ENCODE measurements at regions not wholly inside any gene's neighbourhood (a gene's known extent, or its start where the extent isn't known, plus 50 kb on each side); places are given as distances from the start of the nearest gene placed in this dataset.
A peak's percentile ranks its signal among the peaks of the same experiment; 100 is the strongest.
"Not testable (repeated sequence)": the region's sequence is repeated elsewhere in the genome, so short reads cannot be mapped to it uniquely, and the experiment has no call there.

- Histone ChIP-seq H3K9me3 (ENCODE audit: low read depth, low read length) (no peaks in the 10 kb centered on the region), H3K4me1 (ENCODE audit: insufficient read depth, low read length) (peaks cover 26% of the 10 kb centered on the region), H3K27me3 (ENCODE audit: insufficient read depth, low read length) (no peaks in the 10 kb centered on the region), H3K4me3 (ENCODE audit: low read length) (no peak overlapping the region)
Observed at GRCh38 chr10:29738341-29738740, 103.6 kb upstream of the SVIL start.

GRCh38 chr10:29737074-29737593, 102.4 kb upstream of the SVIL start:
- H3K4me3 ChIP-seq (ENCODE audit: low read length): peak overlapping the region; percentile 79

GRCh38 chr10:29736366-29737073, 101.7 kb upstream of the SVIL start:
- H3K4me3 ChIP-seq (ENCODE audit: low read length): peak overlapping the region; percentile 79
- H3K27me3 ChIP-seq (ENCODE audit: insufficient read depth, low read length): no peaks in the 10 kb centered on the region
- H3K9me3 ChIP-seq (ENCODE audit: low read depth, low read length): no peaks in the 10 kb centered on the region
- peaks cover 40% of the 10 kb centered on the region for H3K4me1 ChIP-seq (ENCODE audit: insufficient read depth, low read length)

More at GRCh38 chr10:29737074-29737593, 102.4 kb upstream of the SVIL start:
- H3K9me3 ChIP-seq (ENCODE audit: low read depth, low read length): no peaks in the 10 kb centered on the region
- H3K27me3 ChIP-seq (ENCODE audit: insufficient read depth, low read length): no peaks in the 10 kb centered on the region
- H3K4me1 ChIP-seq (ENCODE audit: insufficient read depth, low read length): peaks cover 35% of the 10 kb centered on the region

GRCh38 chr10:29735628-29736365, 101.0 kb upstream of the SVIL start:
- H3K4me3 ChIP-seq (ENCODE audit: low read length): peak overlapping the region; percentile 79
- no peaks in the 10 kb centered on the region for H3K27me3 ChIP-seq (ENCODE audit: insufficient read depth, low read length)
- H3K4me1 ChIP-seq (ENCODE audit: insufficient read depth, low read length): peaks cover 40% of the 10 kb centered on the region
- no peaks in the 10 kb centered on the region for H3K9me3 ChIP-seq (ENCODE audit: low read depth, low read length)

GRCh38 chr10:29734962-29735627, 100.3 kb upstream of the SVIL start:
- H3K9me3 ChIP-seq (ENCODE audit: low read depth, low read length): no peaks in the 10 kb centered on the region
- no peaks in the 10 kb centered on the region for H3K27me3 ChIP-seq (ENCODE audit: insufficient read depth, low read length)

GRCh38 chr10:29734640-29734961, 99.8 kb upstream of the SVIL start:
- Histone ChIP-seq H3K4me3 (ENCODE audit: low read length) (peak overlapping the region; percentile 79), H3K27me3 (ENCODE audit: insufficient read depth, low read length) (no peaks in the 10 kb centered on the region), H3K4me1 (ENCODE audit: insufficient read depth, low read length) (peaks cover 44% of the 10 kb centered on the region)

More at GRCh38 chr10:29734962-29735627, 100.3 kb upstream of the SVIL start:
- H3K4me3 ChIP-seq (ENCODE audit: low read length): peak overlapping the region; percentile 79
- peaks cover 43% of the 10 kb centered on the region for H3K4me1 ChIP-seq (ENCODE audit: insufficient read depth, low read length)

GRCh38 chr10:29733323-29733722, 98.6 kb upstream of the SVIL start:
- no peak overlapping the region for H3K4me3 ChIP-seq (ENCODE audit: low read length)
- H3K4me1 ChIP-seq (ENCODE audit: insufficient read depth, low read length): peaks cover 44% of the 10 kb centered on the region
- no peaks in the 10 kb centered on the region for H3K9me3 ChIP-seq (ENCODE audit: low read depth, low read length)
- H3K27me3 ChIP-seq (ENCODE audit: insufficient read depth, low read length): no peaks in the 10 kb centered on the region

More at GRCh38 chr10:29734640-29734961, 99.8 kb upstream of the SVIL start:
- H3K9me3 ChIP-seq (ENCODE audit: low read depth, low read length): no peaks in the 10 kb centered on the region

- Histone ChIP-seq H3K4me3 (ENCODE audit: low read length) (no peak overlapping the region), H3K9me3 (ENCODE audit: low read depth, low read length) (no peaks in the 10 kb centered on the region), H3K27me3 (ENCODE audit: insufficient read depth, low read length) (no peaks in the 10 kb centered on the region), H3K4me1 (ENCODE audit: insufficient read depth, low read length) (peaks cover 44% of the 10 kb centered on the region)
Observed at GRCh38 chr10:29732918-29733317, 98.1 kb upstream of the SVIL start.

- peaks cover 40% of the 10 kb centered on the region for H3K4me1 ChIP-seq (ENCODE audit: insufficient read depth, low read length)
- H3K9me3 ChIP-seq (ENCODE audit: low read depth, low read length): no peaks in the 10 kb centered on the region
- no peak overlapping the region for H3K4me3 ChIP-seq (ENCODE audit: low read length)
- H3K27me3 ChIP-seq (ENCODE audit: insufficient read depth, low read length): no peaks in the 10 kb centered on the region
Observed at GRCh38 chr10:29731760-29732159, 97.0 kb upstream of the SVIL start.

GRCh38 chr10:29730969-29731368, 96.2 kb upstream of the SVIL start:
- Histone ChIP-seq H3K27me3 (ENCODE audit: insufficient read depth, low read length) (no peaks in the 10 kb centered on the region), H3K4me3 (ENCODE audit: low read length) (no peak overlapping the region), H3K9me3 (ENCODE audit: low read depth, low read length) (no peaks in the 10 kb centered on the region), H3K4me1 (ENCODE audit: insufficient read depth, low read length) (peaks cover 43% of the 10 kb centered on the region)

GRCh38 chr10:29730458-29730857, 95.7 kb upstream of the SVIL start:
- Histone ChIP-seq H3K4me3 (ENCODE audit: low read length) (no peak overlapping the region), H3K9me3 (ENCODE audit: low read depth, low read length) (no peaks in the 10 kb centered on the region), H3K4me1 (ENCODE audit: insufficient read depth, low read length) (peaks cover 48% of the 10 kb centered on the region), H3K27me3 (ENCODE audit: insufficient read depth, low read length) (no peaks in the 10 kb centered on the region)

- H3K27me3 ChIP-seq (ENCODE audit: insufficient read depth, low read length): no peaks in the 10 kb centered on the region
- no peaks in the 10 kb centered on the region for H3K9me3 ChIP-seq (ENCODE audit: low read depth, low read length)
- H3K4me1 ChIP-seq (ENCODE audit: insufficient read depth, low read length): peaks cover 45% of the 10 kb centered on the region
- H3K4me3 ChIP-seq (ENCODE audit: low read length): no peak overlapping the region
Observed at GRCh38 chr10:29728541-29729049, 93.8 kb upstream of the SVIL start.

- H3K9me3 ChIP-seq (ENCODE audit: low read depth, low read length); H3K27me3 ChIP-seq (ENCODE audit: insufficient read depth, low read length); H3K4me3 ChIP-seq (ENCODE audit: low read length): not testable (repeated sequence)
- peaks cover 29% of the 10 kb centered on the region for H3K4me1 ChIP-seq (ENCODE audit: insufficient read depth, low read length)
Observed at GRCh38 chr10:29725927-29726326, 91.2 kb upstream of the SVIL start.

GRCh38 chr10:29725133-29725720, 90.5 kb upstream of the SVIL start:
- Histone ChIP-seq H3K27me3 (ENCODE audit: insufficient read depth, low read length) (no peaks in the 10 kb centered on the region), H3K4me3 (ENCODE audit: low read length) (no peak overlapping the region), H3K4me1 (ENCODE audit: insufficient read depth, low read length) (peaks cover 27% of the 10 kb centered on the region), H3K9me3 (ENCODE audit: low read depth, low read length) (peaks cover 12% of the 10 kb centered on the region)

GRCh38 chr10:29723726-29724125, 89.0 kb upstream of the SVIL start:
- Histone ChIP-seq H3K4me3 (ENCODE audit: low read length) (no peak overlapping the region), H3K27me3 (ENCODE audit: insufficient read depth, low read length) (no peaks in the 10 kb centered on the region), H3K9me3 (ENCODE audit: low read depth, low read length) (peaks cover 23% of the 10 kb centered on the region), H3K4me1 (ENCODE audit: insufficient read depth, low read length) (peaks cover 24% of the 10 kb centered on the region)
